HG03095 (cell line): ENCODE measurements at regions not wholly inside any gene's neighbourhood (a gene's known extent, or its start where the extent isn't known, plus 50 kb on each side); places are given as distances from the start of the nearest gene placed in this dataset.
A peak's percentile ranks its signal among the peaks of the same experiment; 100 is the strongest.

ENCODE experiments used
- ATAC-seq: cut with Tn5 transposase; IDR thresholded peaks from one replicate; pipeline ENCODE4 v1.9.1; 2021; ENCODE audit warnings: moderate library complexity; ENCODE audit not compliant: unreplicated experiment

DNA sequence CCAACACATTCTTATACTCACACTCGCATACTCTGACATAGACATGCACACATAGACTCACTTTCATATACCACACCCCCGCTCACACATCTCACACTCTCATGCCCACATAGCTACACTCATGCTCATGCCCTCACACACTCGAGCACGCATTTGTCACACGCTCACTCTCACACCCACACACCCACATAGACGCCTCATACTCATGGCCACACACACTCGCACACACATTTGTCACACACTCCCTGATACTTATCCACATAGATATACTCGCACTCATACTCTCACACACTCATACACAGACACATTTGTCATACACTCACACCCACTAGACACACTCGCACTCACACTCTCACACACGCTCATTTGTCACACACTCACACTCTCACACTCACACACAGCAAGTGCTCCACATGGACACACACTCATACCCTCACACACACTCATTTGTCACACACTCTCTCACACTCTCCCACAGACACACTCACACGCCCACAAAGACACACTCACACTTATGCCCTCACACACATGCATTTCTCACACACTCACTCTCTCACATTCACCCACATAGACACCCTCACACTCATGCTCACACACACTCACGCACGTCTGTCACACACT is 50.9 kb downstream of the TNP1 start:
- ATAC-seq = no peak

DNA sequence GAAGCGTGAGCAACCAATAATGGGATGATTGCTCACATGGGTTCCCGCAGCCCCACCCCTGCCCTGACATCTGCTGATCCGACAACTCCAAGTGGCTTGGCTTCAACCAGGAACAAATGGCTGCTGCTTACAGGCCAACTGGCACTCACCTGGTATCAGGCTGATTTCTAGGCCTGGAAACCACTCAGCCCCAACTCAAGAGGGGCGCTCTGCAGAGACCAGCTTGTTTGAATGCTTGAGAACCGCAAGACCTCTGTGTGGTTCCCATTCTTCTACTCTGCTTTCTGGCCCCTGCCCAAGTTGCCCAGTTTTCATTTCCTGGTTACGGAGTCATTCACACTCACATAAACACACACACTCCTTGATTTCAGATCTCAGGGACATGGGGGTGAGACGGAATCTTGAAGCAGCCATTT is 52.0 kb downstream of the TNP1 start:
- ATAC-seq = no peak

DNA sequence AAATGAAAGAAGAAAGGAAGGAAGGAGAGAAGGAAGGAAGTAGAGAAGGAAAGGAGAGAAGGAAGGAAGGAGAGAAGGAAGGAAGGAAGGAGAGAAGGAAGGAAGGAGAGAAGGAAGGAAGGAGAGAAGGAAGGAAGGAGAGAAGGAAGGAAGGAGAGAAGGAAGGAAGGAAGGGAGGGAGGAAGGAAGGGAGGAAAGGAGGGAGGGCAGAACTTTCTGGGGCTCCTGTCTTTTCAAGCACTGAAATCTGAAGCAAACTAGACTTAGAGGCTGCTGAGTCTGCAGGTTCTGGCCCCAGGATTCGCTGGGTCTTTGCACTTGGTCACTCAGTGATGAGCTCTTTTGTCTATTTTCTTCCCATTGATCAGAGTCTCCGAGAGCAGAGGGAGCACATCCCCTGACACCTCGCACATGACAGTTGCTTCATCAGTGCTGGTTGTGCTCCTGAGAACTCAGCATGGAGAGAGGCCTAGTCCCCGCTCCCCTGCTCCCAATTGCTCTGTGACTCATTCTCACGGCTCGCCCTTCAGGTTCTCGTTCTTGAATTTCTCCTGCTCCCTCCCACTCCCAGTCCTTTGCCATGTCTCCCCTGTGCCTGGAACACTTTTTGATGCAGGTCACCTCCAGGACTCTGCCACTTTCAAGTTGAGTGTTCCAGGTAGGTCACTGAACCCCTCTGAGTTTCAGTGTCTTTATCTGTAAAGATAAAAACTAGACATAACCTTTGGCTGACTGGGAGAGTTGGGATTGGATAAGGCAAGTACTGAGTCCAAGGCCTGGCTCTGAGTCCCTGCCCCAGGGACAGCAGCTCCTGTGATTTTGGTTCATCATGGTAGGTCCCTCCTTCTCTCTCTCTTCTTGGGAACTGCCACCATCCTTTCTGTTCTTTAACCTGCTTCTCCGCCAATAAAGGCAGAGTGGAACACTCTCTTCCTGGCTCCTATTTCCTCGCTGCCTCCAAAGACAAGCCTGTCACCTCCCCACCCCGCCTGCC is 55.2 kb downstream of the TNP1 start:
- ATAC-seq = no peak

DNA sequence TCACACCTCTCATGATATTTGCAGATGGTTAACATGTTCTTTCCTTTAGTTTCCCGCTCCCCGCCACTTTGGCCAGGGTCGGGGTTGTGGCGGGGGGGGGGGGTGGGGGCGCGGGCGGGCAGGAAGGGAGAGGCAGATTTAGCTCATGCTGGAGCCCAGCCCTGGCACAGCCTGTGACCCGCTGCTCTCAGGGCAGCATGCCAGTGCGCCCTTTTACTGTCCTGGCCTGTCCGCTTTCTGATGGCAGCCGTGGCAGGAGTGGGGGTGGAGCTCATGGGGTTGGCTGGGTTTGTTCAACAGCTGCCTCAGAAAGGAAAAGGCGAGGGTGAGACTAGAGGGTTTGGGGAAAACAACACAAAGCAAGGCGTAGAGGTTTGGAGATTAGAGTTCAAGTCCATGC is 56.1 kb downstream of the TNP1 start:
- no peak for ATAC-seq

DNA sequence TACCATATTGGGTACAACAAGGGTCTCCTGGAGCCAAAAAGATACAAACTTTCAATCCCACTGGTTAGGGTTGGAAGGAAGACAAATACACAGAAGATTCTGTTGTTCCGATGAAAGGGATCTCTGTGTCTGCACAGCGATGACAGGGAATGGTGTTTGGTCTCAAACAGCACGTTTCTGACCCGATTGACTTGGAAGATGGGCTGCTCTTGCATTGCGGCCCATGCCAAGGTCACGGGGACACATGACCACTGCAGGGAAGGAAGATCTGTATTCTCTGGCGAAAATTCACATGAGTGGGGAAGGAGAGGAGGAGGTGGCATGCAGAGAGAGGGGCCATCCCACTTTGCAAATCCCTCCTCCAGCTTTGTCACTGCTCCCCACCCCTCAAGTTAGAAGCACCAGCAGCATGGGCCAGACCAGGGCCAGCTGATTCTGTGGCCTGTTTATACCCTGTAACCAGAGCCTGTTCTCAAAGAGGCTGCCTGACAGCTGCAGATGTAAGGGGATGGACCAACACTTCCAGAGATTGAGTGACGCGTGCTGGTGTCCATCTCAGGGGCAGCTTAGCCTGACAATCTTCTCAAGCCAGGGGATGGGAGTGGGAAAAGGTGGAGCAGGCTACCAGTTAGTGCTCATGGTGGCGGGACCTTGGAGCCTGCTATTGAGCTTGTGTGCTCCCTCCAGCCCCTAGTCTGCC is 57.2 kb downstream of the TNP1 start:
- ATAC-seq = no peak

DNA sequence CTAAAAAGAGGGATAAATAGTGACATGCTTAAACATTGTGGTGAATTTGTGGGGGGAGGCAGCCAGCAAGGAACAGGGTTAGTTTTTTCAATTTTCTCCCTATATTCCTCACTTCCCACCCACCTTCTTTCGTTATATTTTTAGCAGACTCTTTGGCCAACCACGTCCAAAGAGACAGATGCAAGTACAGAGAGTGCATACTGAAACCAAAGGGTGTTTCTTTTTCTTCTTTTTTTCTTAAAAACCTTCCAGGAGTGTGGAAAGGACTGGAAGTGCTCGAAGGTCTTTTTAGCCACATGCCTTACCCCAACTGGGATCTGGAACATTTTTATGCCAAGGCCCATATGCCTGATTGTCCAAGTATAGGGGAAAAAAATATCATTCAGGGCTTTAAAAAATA is 59.0 kb downstream of the TNP1 start:
- no peak for ATAC-seq

DNA sequence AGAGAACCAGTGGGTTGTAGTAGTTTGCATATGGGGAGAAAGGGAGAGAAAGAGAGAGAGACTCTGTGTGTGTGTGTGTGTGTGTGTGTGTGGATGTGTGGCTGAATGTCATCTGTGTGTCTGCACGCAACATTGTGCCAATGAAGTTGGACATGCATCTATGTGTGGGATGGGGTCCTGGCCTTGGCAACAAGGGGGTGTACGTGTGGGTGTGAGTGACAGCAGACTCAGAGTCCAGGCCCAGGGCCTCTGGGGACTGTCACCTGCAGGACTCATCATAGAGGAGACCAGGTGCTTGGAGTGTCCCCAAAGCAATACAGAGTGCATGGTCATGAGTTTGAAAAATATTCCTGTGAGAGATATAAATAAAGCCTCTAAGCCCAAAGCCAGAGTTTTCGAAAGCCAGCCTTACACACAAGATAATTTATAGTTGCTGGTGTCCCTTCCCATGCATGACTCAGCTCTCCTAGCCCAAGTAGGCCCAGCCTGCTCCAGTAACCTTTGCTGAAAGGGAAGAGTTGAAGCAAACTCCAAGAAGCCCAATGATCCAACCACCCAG is 59.9 kb downstream of the TNP1 start:
- ATAC-seq = no peak

DNA sequence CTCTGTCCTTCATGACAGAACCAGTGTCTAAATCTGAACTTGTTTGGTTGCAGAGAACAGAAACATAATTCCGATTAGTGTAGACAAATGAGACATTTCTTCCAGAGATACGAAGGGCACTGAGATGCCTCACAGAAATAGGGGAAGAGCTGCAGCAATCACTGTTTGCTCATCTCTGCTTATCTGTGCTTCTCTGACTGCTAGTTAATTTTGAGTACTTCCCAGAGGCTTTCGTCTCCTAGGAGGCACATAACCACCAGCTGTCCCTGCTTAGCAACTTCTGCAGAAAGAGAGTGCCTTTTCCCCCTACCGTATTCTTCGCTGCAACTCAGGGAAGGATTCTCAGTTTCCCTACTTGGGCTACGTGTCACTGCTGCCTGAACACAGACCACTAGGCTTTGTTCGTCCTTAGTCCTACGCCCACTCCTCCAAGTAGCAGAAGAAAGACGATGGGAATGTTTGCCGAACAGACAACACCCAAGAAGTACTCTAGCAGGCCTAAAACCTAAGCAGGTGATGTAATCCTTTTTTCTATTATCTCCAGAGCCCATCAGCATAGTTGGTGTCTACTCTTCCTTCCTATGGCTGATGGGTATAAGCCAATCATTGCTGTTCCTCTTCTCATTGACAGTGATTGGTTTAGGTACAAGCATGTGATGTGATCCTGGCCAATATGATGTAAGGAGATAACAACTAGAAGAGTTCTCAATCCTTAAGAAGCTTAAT is 63.6 kb downstream of the TNP1 start:
- no peak for ATAC-seq

DNA sequence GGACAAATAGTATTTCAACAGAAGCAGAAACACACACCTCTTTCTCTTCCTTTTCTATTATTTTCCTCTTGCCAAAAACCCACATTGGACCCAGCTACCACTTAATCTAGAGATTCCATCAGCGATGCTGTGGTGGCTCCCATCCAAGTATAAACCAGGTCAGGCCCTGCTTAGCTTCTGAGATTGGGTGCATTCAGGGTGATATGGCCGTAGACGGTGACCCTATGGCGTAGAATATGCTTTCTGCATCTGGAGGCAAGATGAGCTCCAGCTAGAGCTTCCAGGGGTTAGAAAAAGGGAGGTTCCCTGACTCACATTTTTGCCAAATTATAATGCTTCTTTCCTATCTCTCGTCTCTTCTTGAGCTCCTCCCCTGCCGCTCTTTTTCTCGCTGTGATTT is 66.5 kb downstream of the TNP1 start:
- no peak for ATAC-seq

DNA sequence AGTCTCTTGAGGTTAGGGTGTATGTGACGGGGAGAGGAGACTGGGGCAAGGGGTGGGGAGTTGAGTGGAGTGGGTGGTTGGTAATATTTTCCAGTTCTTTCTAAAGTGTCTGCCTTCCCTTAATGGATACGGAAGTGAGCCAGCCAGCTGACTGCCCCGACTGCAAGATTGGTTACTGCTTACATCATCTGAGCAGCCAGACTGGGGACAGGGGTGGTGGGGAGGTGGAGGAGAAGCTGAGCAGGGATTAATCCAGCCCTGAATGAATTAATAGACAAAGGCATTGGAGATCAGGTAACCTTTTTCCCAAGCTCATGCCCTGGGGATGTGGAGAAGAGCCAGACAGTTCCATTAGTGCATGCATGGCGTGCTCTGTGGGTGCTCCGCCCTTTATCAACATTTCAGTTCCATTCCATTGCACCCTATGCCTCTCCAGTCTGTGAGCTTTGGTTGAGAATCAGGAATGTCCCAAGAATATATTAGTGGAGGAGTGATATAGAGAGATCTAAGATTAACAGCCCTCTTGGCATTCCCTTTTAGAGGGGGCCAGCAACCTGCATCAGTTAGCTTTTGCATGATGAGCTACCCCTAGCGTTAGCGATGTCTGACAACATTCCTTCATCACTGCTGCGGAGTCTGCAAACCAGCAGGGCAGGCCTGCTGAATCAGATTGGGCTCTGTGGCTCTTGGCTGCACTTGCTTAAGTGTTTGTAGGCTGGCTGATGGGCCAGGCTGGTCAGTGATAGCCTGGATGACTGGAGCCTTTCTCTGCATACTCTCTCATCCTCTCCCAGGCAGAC is 67.4 kb downstream of the TNP1 start:
- ATAC-seq = no peak

DNA sequence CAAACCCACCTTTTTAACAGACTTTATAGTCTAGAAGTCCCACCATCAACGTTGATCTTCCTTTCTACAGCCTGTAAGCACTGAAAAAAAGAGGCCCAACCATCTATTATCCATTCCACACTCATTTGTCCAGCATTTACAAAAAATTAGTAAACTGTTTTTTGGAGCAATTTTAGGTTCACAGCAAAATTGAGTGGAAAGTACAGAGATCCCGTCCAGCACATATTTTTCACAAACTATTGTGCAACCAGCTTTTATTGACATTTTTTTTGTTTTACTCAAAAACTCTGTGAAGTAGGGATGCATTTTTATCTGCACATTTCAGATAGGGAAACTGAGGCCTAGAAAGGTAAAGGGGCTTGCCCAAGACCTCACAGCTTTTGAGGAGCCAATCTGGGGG is 68.6 kb downstream of the TNP1 start:
- no peak for ATAC-seq

DNA sequence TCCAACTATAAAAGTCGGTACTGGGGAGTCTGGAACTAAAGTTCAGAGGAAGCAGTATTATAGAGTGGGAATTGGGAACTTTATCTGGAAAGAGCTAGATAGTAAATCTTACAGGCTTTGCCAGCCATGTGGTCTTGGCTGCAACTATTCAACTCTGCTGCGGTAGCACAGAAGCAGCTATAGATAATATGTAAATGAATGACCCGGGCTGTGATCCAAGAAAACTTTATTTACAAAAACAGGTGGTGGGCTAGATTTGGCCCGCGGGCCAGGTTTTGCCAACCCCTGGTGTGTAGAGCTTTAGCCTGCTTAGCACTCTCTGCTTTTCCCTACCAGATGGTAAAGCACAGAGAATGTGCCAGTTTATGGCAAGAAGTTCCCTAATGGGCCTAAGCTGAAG is 70.8 kb downstream of the TNP1 start:
- ATAC-seq = no peak

DNA sequence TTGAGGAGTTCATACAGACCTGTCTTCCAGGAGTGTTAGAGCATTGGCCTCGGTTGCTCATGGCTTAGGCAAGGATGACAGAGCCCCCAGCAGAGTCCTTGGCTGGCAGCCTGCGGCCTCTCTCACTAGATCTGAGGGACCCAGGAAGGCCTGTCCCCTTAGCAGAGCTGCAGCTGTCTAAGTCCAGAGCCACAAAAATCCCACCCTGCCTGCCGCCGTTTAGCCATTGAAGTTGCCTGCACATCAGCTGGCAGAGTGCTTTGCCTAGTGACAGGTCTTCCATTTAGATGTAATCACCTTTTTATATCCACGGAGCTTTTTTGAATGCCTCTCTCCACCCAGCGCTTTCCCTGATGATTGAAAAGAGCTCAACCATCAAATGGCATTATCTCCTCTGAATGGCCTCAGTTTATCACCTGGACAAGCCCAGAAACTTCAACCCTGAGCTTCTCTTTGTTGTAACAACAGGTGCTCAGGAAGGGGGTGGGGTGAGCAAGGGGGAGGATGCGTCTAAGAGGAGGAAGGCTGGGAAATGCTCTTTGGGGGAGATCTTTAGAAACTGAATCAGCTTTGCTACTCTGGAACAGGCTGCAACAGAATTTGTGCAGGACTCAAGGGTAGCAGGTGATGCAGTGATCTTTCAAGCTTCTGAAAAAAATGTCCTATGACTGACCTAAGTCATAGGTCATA is 71.9 kb downstream of the TNP1 start:
- ATAC-seq = no peak

DNA sequence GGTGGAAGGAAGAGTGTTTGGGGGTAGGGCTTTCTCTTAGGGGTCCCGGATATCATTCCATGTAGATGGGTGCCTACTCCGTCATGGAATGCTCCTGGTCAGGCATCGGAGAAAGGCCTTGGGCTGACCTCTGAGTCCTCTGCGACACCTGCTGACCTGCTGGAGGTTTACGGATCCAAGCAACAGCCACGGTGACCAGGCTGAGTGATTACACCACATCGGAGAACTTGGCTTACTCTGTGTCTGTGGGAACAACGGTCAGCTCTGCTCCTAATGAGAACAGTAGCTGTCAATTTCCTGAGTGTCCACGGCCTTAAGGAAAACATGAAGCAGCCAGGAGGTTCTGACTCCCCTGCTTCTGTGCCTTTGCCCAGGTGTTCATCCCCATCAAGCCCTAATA is 73.2 kb downstream of the TNP1 start:
- no peak for ATAC-seq

DNA sequence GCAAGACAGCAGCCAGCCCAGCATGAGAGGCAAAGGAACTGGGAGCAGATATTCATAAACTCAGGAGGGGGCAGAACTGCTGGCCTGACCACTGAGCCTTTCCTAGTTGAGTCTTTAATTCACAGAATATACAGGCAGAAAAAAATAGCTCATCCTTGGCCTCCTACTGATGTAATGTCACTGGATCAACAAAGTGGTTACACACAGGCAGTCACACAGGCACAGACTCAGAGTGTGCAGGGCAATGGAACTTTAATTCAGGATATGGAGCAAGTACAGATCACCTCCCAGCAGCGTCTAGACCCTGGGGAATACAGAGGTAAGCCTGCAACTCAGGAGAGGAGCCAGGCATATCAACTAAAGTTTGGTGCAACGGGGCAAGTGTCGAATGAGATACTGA is 75.4 kb downstream of the TNP1 start:
- ATAC-seq = no peak

DNA sequence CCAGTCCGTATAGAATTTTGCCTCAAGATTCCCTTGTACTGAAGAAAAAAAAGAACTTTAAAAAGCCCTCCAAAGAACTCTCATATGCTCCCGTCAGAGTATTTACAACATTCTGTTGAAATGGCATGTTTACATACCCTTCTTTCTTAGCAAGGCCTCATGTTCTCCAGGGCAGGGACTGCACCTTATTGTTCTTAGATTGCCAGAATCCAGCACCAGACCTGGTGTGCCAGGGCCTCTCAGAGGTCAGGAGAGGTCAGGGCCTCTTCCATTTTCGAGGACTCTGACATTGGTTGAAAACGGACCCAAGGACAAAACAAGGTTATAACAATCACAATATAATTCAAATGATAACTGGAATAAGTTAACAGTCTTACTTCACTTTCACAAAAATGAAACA is 78.2 kb downstream of the TNP1 start:
- ATAC-seq = no peak

DNA sequence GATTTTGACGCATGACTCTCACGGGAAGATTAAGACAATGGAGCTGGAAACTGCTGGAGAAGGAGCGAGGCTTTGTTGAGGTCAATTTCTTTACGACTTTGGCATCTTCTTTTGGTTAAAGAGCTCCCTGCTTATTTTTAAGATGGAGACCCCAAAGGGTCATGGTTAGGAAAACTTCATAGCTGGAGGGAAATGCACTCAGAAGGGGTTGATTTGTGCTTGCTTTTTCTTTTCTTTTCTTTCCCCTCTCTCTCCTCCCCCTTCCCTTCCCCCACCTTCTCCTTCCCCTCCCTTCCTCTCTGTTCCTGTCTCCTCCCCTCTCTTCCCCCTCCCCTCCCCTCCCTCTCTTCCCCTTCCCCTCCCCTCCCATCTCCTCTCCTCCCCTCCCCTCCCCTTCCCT is 79.0 kb downstream of the TNP1 start:
- no peak for ATAC-seq

DNA sequence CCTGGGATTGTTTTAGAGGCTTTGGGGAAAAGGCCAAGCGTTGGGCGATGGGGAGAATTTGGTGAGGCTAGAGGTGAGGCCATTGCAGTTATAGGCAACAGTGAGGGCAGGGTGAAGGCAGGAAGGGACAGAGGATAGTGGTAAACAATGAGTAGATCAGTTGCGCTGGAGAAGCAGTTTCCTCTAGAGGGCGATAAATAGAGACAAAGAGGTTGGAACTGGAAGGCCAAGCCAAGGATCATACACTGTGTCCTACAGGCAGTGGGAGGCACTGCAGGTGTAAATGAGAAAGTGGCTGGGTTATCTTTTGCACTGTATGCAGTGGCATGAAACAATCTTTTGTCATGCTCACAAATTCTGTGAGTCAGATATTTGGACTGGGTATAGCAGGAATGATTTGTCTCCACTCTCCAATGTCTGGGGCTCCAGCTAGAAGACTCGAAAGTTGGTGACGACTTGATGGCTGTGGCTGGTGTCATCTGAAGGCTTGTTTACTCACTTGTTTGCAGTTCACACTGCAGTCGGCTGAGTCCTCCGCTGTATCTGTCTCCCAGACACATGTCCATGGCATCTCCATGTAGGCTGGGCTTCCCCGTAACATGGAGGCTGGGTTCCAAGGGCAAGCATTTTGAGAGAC is 82.1 kb downstream of the TNP1 start:
- peak; percentile 96 for ATAC-seq
